SK-MEL-5 (cell line): ENCODE measurements at regions not wholly inside any gene's neighbourhood (a gene's known extent, or its start where the extent isn't known, plus 50 kb on each side); places are given as distances from the start of the nearest gene placed in this dataset.

ENCODE experiments used
- DNase-seq: peaks from one replicate; pipeline ENCODE4 v3.0.0-alpha.2; 2016; ENCODE audit warnings: low read depth, low spot score
- in situ Hi-C: cut with HindIII; loops from 2 replicates; pipeline ENCODE4 v1.10.0; 2016; ENCODE audit warnings: low sequenced_read_pairs, high pct_unique_total_duplicates, low pct_unique_long_range_greater_than_20kb

DNA sequence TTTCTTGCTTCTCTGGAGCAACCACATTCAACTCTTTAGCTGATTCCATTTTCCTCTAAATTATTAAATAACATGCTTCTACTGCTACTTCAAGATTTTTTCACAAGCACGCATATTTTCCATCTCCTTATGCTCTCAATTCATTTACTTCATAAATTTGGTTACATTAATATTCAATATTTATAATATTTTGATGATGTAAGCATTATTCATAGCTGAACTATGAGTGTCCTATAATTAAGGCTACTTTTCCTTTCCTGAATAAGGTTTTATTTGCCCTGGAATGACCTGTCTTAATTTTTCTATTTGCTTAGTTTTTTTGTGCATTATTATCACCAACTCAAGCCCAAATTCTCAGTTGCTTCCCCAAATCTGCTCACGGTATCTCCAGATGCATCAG, 109.4 kb upstream of the ADPGK start:
- in situ Hi-C loops, result no loop called here
- no peak for DNase-seq

DNA sequence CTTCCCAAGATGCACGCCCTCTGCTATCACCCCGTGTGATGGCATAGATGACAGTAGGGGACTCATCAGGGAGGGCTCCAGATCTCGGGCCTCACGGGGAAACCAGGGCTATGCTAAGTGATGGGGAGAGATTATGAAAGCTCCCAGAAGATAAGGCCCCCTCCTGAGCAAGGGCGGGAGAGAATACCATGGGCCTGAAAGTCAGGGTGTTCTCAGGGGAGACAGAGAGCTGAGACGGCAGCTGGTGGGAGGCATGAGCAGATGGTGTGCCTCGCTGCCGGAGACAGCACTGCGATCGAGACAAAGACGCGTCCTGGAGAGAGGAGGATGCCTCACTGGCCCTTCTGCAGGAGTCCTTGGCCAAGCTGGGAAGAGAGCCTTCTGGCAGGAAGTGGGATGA, 106.5 kb upstream of the ADPGK start:
- in situ Hi-C loops, result no loop called here
- no peak for DNase-seq

DNA sequence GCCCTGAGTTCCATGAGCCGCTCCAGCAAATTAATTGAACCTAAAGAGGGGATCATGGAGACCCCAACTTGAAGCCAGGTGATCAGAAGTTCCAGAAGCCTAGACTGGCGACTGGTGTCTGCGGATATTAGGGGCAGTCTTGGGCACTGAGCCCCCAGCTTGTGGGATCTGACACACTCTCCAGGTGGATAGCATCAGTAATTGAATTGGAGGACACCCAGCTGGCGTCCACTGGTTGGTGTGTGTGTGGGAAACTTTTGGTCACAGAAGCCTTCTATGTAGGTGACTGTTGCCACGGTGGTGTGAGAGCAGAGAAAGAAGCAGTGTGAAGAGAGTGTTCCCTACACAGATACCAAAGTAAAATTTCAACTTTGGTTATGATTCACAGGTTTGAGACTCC, 106.0 kb upstream of the ADPGK start:
- DNase-seq, result no peak
- in situ Hi-C loops, result no loop called here

DNA sequence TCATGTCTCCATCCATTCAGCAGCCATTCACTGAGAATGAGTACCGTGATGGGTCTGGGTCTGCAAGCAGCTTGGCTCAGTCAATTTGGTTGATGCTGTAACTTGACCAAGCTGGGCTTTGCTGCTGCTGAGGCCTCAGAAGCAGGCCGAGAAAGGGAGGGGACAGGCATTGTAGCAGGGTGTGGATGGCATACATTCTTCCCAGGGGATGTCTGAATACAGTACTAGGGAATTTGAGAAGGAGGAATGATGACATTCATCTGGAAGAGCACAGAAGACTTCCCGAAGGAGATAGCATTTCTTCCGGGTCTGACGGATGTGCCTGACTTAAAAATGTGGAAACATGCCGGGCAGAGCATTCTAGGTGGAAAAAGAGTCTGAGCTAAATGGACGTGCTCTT, 105.3 kb upstream of the ADPGK start:
- no peak for DNase-seq
- in situ Hi-C loops, result no loop called here

DNA sequence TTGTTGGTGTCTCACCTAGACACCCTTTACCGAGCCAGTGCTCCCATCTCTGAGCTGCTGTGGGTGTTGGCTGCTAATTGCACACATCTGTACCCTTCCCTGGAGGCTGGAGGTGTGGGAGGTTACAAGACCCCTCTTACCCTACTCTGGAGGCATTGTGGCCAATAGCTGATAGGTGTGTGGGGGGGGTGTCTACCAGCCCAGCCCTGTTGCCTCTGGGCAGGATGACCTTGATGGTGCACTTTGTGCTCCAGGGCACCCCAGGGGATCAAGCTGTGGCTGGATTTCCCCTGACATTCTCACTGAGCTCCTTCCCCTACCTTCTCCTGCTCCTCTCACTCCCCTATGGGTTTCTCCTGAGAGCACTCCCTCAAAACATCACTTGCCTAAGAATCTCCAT, 104.7 kb upstream of the ADPGK start:
- DNase-seq, result no peak
- in situ Hi-C loops, result no loop called here

DNA sequence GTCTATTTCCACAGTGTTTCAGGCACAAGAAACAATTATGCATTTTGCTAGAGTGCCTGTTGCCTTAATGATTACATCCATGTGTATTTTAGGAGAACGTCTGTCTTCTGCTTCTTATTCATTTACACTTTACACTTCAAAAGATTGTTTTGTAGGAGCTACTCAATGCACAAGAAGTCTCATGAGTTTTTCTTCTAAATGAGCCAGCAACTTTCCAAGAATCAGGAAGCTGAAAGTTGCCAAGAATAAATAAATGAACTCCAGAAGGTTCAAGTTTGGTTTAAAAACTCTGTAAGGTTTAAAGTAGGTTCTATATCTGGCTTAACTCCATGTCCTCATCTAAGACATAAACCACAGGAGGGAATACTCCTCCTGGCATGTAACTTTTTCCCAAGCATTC, 103.8 kb upstream of the ADPGK start:
- DNase-seq, result no peak
- in situ Hi-C loops, result no loop called here

DNA sequence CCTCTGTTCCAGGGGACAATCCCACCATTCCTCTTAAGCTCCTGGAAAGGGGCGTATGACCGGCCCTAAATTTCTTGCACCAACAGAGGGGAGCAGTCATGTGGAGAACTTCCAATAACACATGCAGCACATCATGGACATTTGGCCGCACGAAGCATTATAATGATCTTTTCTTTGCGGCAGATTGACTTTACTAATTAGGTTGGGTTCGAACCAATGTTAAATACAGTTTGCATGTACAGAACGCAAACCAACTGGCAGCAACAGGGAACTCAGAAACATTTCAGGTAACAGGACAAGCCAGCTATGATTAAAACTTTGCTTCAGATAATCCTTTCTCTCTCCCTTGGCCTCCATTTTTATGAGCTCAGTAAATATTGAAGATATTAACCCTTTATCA, 100.8 kb upstream of the ADPGK start:
- in situ Hi-C loops, result no loop called here

DNA sequence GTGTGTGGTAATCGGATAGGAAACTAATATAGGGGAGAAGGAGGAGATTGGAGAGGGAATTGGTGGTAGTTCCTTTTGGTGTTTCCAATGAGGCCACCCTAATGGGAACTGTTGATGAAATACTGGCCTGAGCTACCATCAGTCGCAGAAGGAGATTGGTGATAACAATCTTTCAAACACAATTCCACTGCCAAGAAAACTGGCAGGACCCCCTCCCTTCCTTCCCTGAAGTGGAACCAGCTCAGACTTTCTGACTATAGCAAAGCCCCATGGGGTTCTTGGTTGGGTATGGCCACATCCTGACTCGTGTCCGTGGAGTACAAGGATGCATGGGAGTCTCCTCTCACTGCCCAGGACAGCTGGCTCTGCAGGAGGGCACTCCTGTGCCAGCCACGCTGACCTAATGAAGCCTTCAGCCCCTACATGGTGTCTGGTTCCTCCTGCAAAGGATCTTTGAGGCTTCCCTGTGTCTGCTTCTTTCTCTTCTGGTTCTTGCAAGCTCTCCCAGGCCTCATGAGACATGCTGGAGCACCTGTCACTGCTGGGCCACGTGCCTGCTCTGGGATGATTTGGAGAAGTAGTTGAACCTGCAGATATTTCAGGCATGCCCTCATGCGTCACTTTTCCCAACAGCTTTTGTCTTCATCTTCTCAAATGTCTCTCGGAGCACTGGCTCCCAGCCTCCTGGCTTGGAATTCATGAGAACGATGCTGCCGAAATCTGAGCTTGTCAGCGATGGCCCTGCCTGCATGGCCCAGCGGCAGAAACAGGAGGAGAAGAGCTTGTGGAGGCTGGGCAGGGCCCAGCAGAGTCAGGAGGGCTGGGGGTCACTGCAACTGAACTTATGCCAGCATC, 90.0 kb upstream of the ADPGK start:
- in situ Hi-C loops, result no loop called here

More for the DNA sequence above, 100.8 kb upstream of the ADPGK start:
- DNase-seq, result no peak

DNA sequence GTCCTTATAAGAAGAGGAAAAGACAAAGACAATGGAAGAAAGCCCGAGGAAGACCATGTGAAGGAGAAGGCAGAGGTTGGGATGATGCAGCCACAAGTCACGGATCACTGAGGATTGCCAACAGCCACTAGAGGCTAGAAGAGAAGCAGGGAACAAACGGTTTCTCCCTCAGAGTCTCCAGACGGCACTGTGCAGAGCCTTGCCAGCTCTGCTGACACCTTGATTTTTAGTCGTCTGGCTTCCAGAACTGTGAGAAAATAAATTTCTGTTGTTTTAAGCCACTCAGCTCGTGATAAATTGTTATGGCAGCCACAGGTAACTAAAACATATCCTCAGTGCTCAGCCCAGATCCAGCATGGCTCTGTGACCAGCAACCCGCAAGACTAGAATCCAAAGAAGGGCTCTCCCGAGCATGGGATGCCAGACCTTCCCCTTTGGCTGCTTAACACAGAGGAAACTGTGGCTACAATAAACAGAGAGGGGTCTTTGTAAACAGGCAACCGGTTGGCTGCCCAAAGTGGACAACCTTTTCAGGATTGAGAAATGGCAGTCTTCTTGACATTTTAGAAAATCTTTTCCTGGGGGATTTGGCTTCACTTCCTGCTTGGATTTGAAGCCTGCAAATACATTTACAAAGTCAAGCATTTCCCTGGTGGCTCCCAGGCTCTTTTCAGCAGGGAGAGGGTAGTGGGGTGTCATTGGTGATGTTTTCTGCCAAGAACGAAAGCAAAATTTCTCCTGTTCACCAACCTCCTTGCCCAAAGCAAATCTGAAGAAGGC, 88.7 kb upstream of the ADPGK start:
- no peak for DNase-seq
- in situ Hi-C loops, result no loop called here

More for the DNA sequence above, 90.0 kb upstream of the ADPGK start:
- DNase-seq, result no peak

DNA sequence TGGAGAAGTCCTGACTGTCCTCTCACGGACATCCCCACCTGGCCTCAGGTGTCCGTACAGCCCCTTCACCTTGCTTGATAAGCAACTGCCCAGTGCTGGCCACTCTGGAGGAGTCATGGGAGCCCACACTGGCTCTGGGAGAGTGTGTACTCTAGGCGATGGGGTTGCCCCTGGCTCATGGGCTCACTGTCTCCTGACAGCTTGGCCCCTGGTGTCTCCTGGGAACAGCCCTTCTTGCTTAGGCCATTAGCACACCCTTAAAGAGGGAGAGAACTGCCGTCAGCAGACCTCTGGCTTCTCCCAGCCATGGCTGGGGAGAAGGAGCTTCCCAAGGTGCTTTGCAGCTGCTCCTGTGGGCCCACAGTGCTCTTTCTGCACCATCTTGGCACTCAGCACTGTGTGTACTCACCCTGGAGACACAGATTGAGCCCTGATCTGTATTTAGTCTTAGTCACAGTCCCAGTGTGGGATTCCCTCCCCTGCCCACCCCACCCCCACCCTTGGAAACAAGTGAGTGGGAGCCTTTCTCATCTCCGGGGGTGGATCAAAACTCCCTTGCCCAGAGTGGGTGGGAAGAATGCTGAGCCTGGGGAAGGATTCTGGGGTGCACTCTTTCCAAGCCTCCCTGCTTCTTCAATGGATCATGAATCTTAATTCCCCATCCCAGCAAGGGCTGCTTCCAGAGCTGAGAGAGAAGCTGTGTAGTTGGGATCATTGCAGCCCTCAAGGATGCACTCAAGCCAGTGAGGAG, 83.5 kb upstream of the ADPGK start:
- in situ Hi-C loops, result no loop called here
- no peak for DNase-seq

DNA sequence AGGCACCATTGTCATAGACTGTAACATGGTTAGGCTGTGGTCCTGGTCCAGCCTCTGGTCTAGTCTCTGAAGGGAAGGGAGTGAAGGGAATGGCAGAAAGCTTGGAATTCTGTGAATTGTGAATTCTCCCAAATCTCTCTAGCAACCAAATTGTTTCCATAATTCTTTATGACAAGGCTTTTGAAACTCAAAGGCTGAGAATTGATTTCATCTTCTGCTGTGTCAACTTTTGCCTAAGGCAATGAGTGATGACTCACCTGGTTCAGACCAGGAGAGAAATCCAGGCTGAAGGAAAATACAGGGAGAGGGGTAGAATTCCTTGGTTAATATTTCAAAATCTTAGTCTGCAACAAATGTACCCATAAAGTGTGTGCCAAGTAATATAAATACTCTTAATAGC, 82.6 kb upstream of the ADPGK start:
- in situ Hi-C loops, result no loop called here
- DNase-seq, result no peak

DNA sequence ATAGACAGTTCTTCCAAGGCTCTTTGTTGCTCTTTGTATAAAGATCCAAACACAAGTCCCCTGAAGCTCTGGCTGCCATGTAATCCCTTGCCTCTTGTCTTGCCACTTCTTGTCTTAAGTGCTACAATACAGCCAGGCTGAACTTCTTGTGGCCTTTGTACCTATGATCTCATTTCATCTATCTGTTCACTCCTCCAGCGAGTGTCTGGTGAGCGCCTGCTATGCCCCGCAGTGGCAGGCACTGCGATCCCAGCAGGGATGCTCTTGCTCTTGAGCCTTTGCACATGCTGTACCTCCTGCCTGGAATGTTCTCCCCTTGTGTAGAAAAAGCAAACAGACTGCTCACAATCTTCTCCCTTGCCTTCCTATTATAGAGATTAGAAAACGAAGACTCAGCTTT, 81.9 kb upstream of the ADPGK start:
- in situ Hi-C loops, result no loop called here
- no peak for DNase-seq

DNA sequence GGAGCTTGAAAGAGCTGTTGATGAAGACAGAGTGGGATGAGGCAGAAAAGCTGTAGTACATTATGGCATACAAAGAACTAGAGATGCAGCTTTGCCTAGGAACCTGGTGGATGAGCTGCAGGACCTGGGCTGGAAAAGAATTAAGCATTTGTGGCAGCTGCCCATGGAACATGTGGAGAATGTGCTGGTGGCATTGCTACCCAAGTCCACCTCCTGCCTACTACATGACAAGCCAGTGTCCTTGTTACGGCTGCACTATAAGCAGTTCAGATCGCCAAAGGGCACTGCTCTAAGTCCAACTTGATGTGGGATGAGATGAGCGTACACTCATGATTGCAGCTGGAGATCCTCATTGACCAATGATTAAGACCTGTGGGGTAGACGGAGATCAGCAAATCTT, 81.1 kb upstream of the ADPGK start:
- DNase-seq, result no peak
- in situ Hi-C loops, result no loop called here

DNA sequence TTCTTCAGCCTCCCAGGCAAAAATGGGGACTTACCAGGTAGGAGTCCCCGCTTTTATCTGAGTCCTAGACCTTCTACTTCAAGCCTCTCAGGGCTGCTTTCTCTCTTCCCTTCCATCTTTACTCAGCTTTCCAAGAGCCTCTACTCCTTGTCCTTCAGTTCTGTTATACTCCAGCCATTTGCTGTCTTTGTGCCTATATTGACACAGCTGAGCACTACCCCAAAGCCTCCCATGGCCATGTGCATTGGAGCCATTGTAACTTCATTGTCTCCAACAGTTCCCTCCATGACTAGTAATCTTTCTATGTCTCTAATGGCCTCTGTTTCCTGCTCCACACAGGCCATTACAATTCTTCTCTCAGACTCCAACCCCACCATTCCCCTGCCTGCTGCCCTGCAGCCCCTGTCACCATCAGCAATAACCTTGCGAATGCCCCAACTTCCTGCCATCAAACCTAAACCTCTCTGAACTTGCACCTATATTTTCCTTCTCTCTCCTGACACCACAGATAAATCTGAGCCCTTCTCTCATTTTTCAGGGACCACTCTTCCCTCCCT, 77.9 kb upstream of the ADPGK start:
- no peak for DNase-seq
- in situ Hi-C loops, result no loop called here

DNA sequence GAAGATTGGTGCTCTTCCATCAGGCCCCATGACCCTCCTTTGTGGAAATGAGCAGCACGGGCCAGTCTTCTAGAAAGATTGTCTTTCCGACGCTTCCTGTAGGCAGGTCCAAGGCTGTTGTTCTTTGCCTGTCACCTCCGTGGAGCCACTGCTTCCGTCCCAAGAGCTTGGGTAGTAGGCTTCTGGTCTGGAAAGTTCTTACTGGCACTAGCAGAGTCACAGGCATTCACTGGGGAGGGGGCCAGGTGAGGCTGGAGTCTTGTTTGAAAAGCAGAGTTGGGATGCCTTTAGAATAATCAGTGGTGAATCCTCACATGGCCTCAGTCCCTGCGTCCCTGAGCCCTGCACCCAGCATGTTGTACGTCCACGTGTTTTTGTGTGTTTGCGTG, 76.2 kb upstream of the ADPGK start:
- in situ Hi-C loops, result no loop called here
- DNase-seq, result no peak

DNA sequence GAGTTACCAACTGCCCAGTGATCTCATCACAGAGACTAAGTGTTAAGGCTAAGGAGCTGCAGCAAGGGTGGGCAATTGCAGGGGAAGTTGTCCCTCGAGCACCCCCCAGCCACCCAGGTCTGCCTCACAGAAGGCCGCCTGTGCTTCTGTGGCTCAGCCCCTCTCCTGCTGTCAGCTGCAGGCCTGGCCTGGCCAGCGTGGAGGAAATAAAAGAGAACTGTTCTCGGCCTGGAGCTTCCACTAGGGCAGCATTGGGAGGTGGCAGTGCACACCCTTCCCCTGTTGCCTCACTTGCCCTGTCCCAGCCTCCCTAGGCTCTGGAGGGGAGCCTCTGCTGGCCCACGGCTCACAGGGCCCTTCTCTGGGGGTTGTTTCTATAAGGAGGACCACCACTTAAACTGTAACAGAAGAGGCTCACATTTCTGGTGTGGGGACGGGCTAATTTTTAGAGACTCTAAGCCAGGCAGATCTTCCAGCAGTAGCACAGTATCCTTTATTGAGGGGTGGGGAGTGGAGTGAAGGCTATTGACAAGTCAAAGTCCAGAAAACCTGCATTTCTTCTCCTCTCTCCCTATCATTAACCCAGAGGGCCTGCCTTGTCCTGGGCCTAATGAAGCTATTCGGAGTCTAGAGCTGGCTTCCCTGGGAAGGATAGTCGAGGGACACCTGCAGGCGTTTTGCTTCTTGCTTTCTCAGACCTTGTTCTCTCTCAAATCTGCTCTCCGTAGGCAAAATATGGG, 75.6 kb upstream of the ADPGK start:
- in situ Hi-C loops, result no loop called here
- DNase-seq, result no peak

DNA sequence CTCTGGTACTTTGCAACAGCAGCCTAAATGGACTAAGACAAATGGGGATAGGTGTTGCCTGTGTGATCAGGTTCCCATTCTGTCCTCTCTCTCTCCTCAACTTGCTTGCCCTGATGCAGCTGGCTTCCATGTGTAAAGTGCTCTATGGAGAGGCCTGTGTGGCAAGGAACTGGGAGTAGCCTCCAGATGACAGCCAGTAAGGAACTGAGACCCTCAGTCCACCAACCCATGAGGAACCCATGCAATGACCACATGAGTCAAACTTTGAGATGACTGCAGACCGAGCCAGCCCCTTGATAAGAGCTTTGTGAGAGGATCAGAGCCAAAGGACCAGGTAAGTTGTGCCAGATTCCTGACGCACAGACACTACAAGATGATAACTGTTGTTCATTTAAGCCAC, 74.6 kb upstream of the ADPGK start:
- DNase-seq, result no peak
- in situ Hi-C loops, result no loop called here
